HEK293 (cell line): ENCODE measurements at regions not wholly inside any gene's neighbourhood (a gene's known extent, or its start where the extent isn't known, plus 50 kb on each side); places are given as distances from the start of the nearest gene placed in this dataset.

ENCODE experiments used
- CTCF ChIP-seq: fragments of 450-650 bp; formaldehyde crosslinking; IDR thresholded peaks from 2 replicates; pipeline ENCODE4 v1.5.1; 2016; ENCODE audit warnings: missing biosample characterization, missing genetic modification characterization
- GFI1B ChIP-seq: fragments of 450-650 bp; formaldehyde crosslinking; IDR thresholded peaks from 2 replicates; pipeline ENCODE4 v1.5.1; 2016; ENCODE audit warnings: missing biosample characterization, missing genetic modification characterization
- ZNF274 ChIP-seq, 2 experiments: fragments of 200-500 bp in 1 of 2; fragments of 450-650 bp in 1 of 2; sonication (Bioruptor generic) in 1 of 2; formaldehyde crosslinking in 1 of 2; IDR thresholded peaks; 2 replicates each; pipeline versions ENCODE4 v1.5.1 to v1.6.1; 2014 to 2016; ENCODE audit warnings: borderline replicate concordance in 1 of 2, inconsistent platforms in 1 of 2, low read length in 1 of 2, missing biosample characterization in 1 of 2, missing genetic modification characterization in 1 of 2
- ZNF335 ChIP-seq: fragments of 450-650 bp; formaldehyde crosslinking; conservative IDR thresholded peaks from 2 replicates; pipeline ENCODE4 v1.5.1; 2016; ENCODE audit warnings: missing biosample characterization, missing genetic modification characterization

GRCh38 chr5:128667751-128668150 lies 129.7 kb upstream of the FBN2 start:
- TF ChIP-seq CTCF (tag by site-specific recombination) = no peak
- TF ChIP-seq ZNF335 = no peak
- no peak for TF ChIP-seq ZNF274 (IDR thresholded peaks at IDR 0.05; ENCODE audit: low read length)
- no peak for TF ChIP-seq ZNF274 (tag by site-specific recombination; IDR thresholded peaks at IDR 0.05; ENCODE audit: borderline replicate concordance)
- no peak for TF ChIP-seq GFI1B
